PC-9 (cell line): ENCODE measurements at regions not wholly inside any gene's neighbourhood (a gene's known extent, or its start where the extent isn't known, plus 50 kb on each side); places are given as distances from the start of the nearest gene placed in this dataset.

Experiments used
- BruUV-seq: library from RNA; stranded (reverse); fragments of 400-500 nt; replicated peaks from 2 replicates; lab custom pipeline; 2021; lab: Mats Ljungman, UMichigan
- CTCF ChIA-PET: fragments of 300-600 bp; sonication (Branson Sonifier 250); formaldehyde crosslinking; loops from one replicate; lab custom pipeline; 2022; ENCODE audit warnings: antibody characterized with exemption; lab: Charles Lee
- POLR2A ChIA-PET: fragments of 300-600 bp; sonication (Branson Sonifier 250); formaldehyde crosslinking; loops from one replicate; lab custom pipeline; 2022; ENCODE audit warnings: antibody characterized with exemption; ENCODE audit not compliant: unreplicated experiment; lab: Charles Lee
- DNase-seq, 2 experiments: peaks; one replicate each; pipeline versions ENCODE4 v3.0.0 to v3.0.0-alpha.2; 2015 to 2022; ENCODE audit warnings: mixed read lengths in 1 of 2
- H2AFZ ChIP-seq: fragments of 200-600 bp; sonication (generic); 2 replicates; pipeline ENCODE4 v1.8.1; 2017; ENCODE audit warnings: antibody characterized with exemption
- H3F3A ChIP-seq: fragments of 200-600 bp; sonication (generic); 2 replicates; pipeline ENCODE4 v1.8.1; 2017; ENCODE audit warnings: antibody characterized with exemption, mild to moderate bottlenecking, low read depth; ENCODE audit not compliant: insufficient read depth
- H3K27ac ChIP-seq: fragments of 200-600 bp; sonication (generic); 2 replicates; pipeline ENCODE4 v1.6.1; 2016; ENCODE audit warnings: mixed run types
- H3K27me3 ChIP-seq: fragments of 200-600 bp; sonication (generic); 2 replicates; pipeline ENCODE4 v1.6.1; 2016; ENCODE audit warnings: low read depth, mixed run types; ENCODE audit not compliant: insufficient read depth
- H3K36me3 ChIP-seq: fragments of 200-600 bp; sonication (generic); 2 replicates; pipeline ENCODE4 v1.6.1; 2016; ENCODE audit warnings: low read depth, mixed run types
- H3K4me1 ChIP-seq: fragments of 200-600 bp; sonication (generic); replicated peaks from 2 replicates; pipeline ENCODE4 v1.6.1; 2016; ENCODE audit warnings: mixed run types; ENCODE audit not compliant: insufficient read depth
- H3K4me2 ChIP-seq: fragments of 200-600 bp; sonication (generic); 2 replicates; pipeline ENCODE4 v1.6.1; 2017; ENCODE audit warnings: mixed run types
- H3K4me3 ChIP-seq: fragments of 200-600 bp; sonication (generic); 2 replicates; pipeline ENCODE4 v1.6.1; 2016; ENCODE audit warnings: mixed run types
- H3K79me2 ChIP-seq: fragments of 200-600 bp; sonication (generic); 2 replicates; pipeline ENCODE4 v1.6.1; 2017; ENCODE audit warnings: low read depth, mixed run types
- H3K9me2 ChIP-seq: fragments of 200-600 bp; sonication (generic); 2 replicates; pipeline ENCODE4 v1.8.1; 2017; ENCODE audit warnings: mild to moderate bottlenecking; ENCODE audit not compliant: insufficient read depth
- H3K9me3 ChIP-seq: fragments of 200-600 bp; sonication (generic); 2 replicates; pipeline ENCODE4 v1.8.1; 2016; ENCODE audit warnings: low read depth; ENCODE audit not compliant: insufficient read depth
- H4K20me1 ChIP-seq: fragments of 200-600 bp; sonication (generic); 2 replicates; pipeline ENCODE4 v1.8.1; 2017; ENCODE audit not compliant: insufficient read depth
- EZH2 ChIP-seq: fragments of 200-600 bp; sonication (generic); IDR thresholded peaks from 2 replicates; pipeline ENCODE4 v1.8.0; 2017; ENCODE audit warnings: antibody characterized with exemption, low read depth
- intact Hi-C: fragments of 100-400 bp; cut with micrococcal nuclease; formaldehyde crosslinking; loops from one replicate; pipeline ENCODE4 v1.10.0; 2022; ENCODE audit not compliant: unreplicated experiment
- TF ChIP-seq, protein P1 (sequence below): fragments of 200-600 bp; sonication (generic); conservative IDR thresholded peaks from 2 replicates; pipeline ENCODE4 v1.6.1; 2017; ENCODE audit warnings: mixed run types, antibody characterized with exemption, mild to moderate bottlenecking, moderate library complexity

DNA sequence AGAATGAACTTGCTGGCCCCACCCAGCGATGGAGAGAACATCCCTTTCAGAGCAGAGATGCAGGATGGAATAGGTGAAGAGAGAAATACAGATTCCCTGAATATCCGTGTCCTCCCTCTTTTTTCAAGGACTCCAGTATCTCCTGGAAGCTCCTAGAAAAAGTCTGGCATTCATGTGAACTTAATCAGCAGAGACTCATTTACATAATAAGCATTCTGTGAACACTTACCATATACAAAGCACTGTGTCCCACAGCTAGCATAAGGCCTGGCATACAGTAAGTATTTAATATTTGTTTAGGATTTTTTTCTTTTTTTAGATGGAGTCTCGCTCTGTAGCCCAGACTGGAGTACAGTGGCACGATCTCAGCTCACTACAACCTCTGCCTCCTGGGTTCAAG lies 208.5 kb upstream of the RPL38 start:
- intact Hi-C loops = no loop called here
- no peaks in the 10 kb centered on the region for H3K4me1 ChIP-seq
- H3F3A ChIP-seq = no peaks in the 10 kb centered on the region
- no peak overlapping the region for H3K4me3 ChIP-seq
- H3K9me2 ChIP-seq = no peaks in the 10 kb centered on the region
- BruUV-seq = no TSS peak
- no peaks in the 10 kb centered on the region for H3K9me3 ChIP-seq
- H3K27ac ChIP-seq = no peak overlapping the region
- TF ChIP-seq EZH2 = no peak
- no peak for DNase-seq
- H2AFZ ChIP-seq = no peak overlapping the region
- ChIA-PET POLR2A (no interaction called here), CTCF (no interaction called here)
- no peaks in the 10 kb centered on the region for H4K20me1 ChIP-seq
- no peaks in the 10 kb centered on the region for H3K79me2 ChIP-seq
- no peak overlapping the region for H3K4me2 ChIP-seq
- no peaks in the 10 kb centered on the region for H3K36me3 ChIP-seq
- peaks cover 63% of the 10 kb centered on the region for H3K27me3 ChIP-seq

DNA sequence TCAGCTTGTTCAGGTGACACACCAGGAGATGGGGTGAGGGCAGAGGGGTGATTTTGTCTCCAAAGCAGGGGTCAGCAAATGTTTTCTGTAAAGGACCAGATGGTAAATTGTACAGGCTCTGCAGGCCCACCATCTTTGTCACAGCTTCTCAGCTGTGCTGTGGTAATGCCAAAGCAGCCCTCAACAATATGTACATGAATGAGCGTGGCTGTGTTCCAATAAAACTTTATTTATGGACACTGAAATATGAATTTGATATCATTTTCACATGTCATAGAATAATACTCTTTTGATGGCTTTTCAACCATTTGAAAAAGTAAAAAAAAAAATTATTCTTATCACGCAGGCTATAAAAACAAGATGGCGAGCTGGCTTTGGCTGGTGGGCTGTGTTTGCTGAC lies 206.4 kb upstream of the RPL38 start:
- Histone ChIP-seq H3K9me3 (no peaks in the 10 kb centered on the region), H3K27me3 (peaks cover 52% of the 10 kb centered on the region), H3K4me2 (no peak overlapping the region), H2AFZ (no peak overlapping the region), H3K36me3 (no peaks in the 10 kb centered on the region), H3F3A (no peaks in the 10 kb centered on the region), H3K4me1 (no peaks in the 10 kb centered on the region), H3K79me2 (no peaks in the 10 kb centered on the region), H3K4me3 (no peak overlapping the region), H4K20me1 (no peaks in the 10 kb centered on the region), H3K9me2 (no peaks in the 10 kb centered on the region), H3K27ac (no peak overlapping the region)
- no TSS peak for BruUV-seq
- ChIA-PET CTCF (no interaction called here), POLR2A (no interaction called here)
- no peak for DNase-seq
- TF ChIP-seq EZH2 = no peak
- TF ChIP-seq, protein P1, sequence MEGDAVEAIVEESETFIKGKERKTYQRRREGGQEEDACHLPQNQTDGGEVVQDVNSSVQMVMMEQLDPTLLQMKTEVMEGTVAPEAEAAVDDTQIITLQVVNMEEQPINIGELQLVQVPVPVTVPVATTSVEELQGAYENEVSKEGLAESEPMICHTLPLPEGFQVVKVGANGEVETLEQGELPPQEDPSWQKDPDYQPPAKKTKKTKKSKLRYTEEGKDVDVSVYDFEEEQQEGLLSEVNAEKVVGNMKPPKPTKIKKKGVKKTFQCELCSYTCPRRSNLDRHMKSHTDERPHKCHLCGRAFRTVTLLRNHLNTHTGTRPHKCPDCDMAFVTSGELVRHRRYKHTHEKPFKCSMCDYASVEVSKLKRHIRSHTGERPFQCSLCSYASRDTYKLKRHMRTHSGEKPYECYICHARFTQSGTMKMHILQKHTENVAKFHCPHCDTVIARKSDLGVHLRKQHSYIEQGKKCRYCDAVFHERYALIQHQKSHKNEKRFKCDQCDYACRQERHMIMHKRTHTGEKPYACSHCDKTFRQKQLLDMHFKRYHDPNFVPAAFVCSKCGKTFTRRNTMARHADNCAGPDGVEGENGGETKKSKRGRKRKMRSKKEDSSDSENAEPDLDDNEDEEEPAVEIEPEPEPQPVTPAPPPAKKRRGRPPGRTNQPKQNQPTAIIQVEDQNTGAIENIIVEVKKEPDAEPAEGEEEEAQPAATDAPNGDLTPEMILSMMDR = no peak
- intact Hi-C loops = no loop called here

- Histone ChIP-seq H3F3A (no peaks in the 10 kb centered on the region), H3K27me3 (peaks cover 51% of the 10 kb centered on the region), H3K27ac (no peak overlapping the region), H3K9me3 (no peaks in the 10 kb centered on the region), H2AFZ (no peak overlapping the region), H3K4me2 (no peak overlapping the region), H3K36me3 (no peaks in the 10 kb centered on the region), H3K4me1 (no peaks in the 10 kb centered on the region), H4K20me1 (no peaks in the 10 kb centered on the region), H3K79me2 (no peaks in the 10 kb centered on the region), H3K4me3 (no peak overlapping the region), H3K9me2 (no peaks in the 10 kb centered on the region)
- DNase-seq = no peak
- no TSS peak for BruUV-seq
- CTCF ChIA-PET = no interaction called here
- POLR2A ChIA-PET = no interaction called here
- TF ChIP-seq EZH2 = no peak
- TF ChIP-seq, protein P1 = no peak
- intact Hi-C loops = loop anchor here (1.0 kb wide), 1 partner anchor 569 kb away; no protein-coding TSS in a partner anchor
Measured at GRCh38 chr17:73998249-73998648, 205.2 kb upstream of the RPL38 start.
